ENCODE measurements at regions not wholly inside any gene's neighbourhood (a gene's known extent, or its start where the extent isn't known, plus 50 kb on each side); places are given as distances from the start of the nearest gene placed in this dataset.

GRCh38 chr10:28915989-28916588, 238.8 kb downstream of the BAMBI start:
- no peak for TF ChIP-seq POLR2A (IDR thresholded peaks at IDR 0.05)
- TF ChIP-seq CTCF (IDR thresholded peaks at IDR 0.05), result no peak
- 85 to 87% methylated on average over 9 of the region's 9 CpGs for WGBS, 2 donors
- no peak overlapping the region for H3K4me3 ChIP-seq (ENCODE audit: low read depth, poor library complexity, severe bottlenecking)
- no peak for DNase-seq (ENCODE audit: low spot score in 2 of 2)
- intact Hi-C loops (cut with DNase I; ENCODE audit: low total_unique reads), result no loop called here

GRCh38 chr10:28920091-28920490, 242.8 kb downstream of the BAMBI start:
- H3K4me3 ChIP-seq (ENCODE audit: low read depth, poor library complexity, severe bottlenecking), result no peak overlapping the region
- TF ChIP-seq POLR2A (IDR thresholded peaks at IDR 0.05) (no peak), CTCF (IDR thresholded peaks at IDR 0.05) (no peak)
- WGBS, 2 donors, result 93 to 98% methylated on average over 3 of the region's 3 CpGs
- intact Hi-C loops (cut with DNase I; ENCODE audit: low total_unique reads), result no loop called here
- DNase-seq (ENCODE audit: low spot score in 2 of 2), result no peak

GRCh38 chr10:28922127-28922526, 244.8 kb downstream of the BAMBI start:
- intact Hi-C loops (cut with DNase I; ENCODE audit: low total_unique reads), result no loop called here
- WGBS, 2 donors, result 89 to 96% methylated on average over 2 of the region's 2 CpGs
- H3K4me3 ChIP-seq (ENCODE audit: low read depth, poor library complexity, severe bottlenecking), result no peak overlapping the region
- DNase-seq (ENCODE audit: low spot score in 2 of 2), result no peak
- TF ChIP-seq POLR2A (IDR thresholded peaks at IDR 0.05), result no peak
- no peak for TF ChIP-seq CTCF (IDR thresholded peaks at IDR 0.05)

- WGBS, 2 donors, result 77 to 84% methylated on average over 2 of the region's 2 CpGs
- no peak for DNase-seq (ENCODE audit: low spot score in 2 of 2)
- TF ChIP-seq POLR2A (IDR thresholded peaks at IDR 0.05), result no peak
- TF ChIP-seq CTCF (IDR thresholded peaks at IDR 0.05), result no peak
- intact Hi-C loops (cut with DNase I; ENCODE audit: low total_unique reads), result no loop called here
- H3K4me3 ChIP-seq (ENCODE audit: low read depth, poor library complexity, severe bottlenecking), result no peak overlapping the region
These were observed 245.5 kb downstream of the BAMBI start for GRCh38 chr10:28922861-28923260.

GRCh38 chr10:28924717-28925116, 247.4 kb downstream of the BAMBI start:
- intact Hi-C loops (cut with DNase I; ENCODE audit: low total_unique reads), result no loop called here
- H3K4me3 ChIP-seq (ENCODE audit: low read depth, poor library complexity, severe bottlenecking), result no peak overlapping the region
- WGBS, 2 donors, result 55% methylated on average over 10 of the region's 10 CpGs
- TF ChIP-seq CTCF (IDR thresholded peaks at IDR 0.05) (no peak), POLR2A (IDR thresholded peaks at IDR 0.05) (no peak)
- DNase-seq (ENCODE audit: low spot score in 2 of 2), result no peak

- no peak for TF ChIP-seq CTCF (IDR thresholded peaks at IDR 0.05)
- TF ChIP-seq POLR2A (IDR thresholded peaks at IDR 0.05), result no peak
- intact Hi-C loops (cut with DNase I; ENCODE audit: low total_unique reads), result no loop called here
- H3K4me3 ChIP-seq (ENCODE audit: low read depth, poor library complexity, severe bottlenecking), result no peak overlapping the region
- no peak for DNase-seq (ENCODE audit: low spot score in 2 of 2)
- 27 to 43% methylated on average over 32 of the region's 32 CpGs for WGBS, 2 donors
These were observed 247.9 kb downstream of the BAMBI start for GRCh38 chr10:28925121-28925663.

Data from lower leg skin (tissue), 4 donors.